Loucy (cell line): ENCODE measurements at regions not wholly inside any gene's neighbourhood (a gene's known extent, or its start where the extent isn't known, plus 50 kb on each side); places are given as distances from the start of the nearest gene placed in this dataset.

Source experiments
- H2AFZ ChIP-seq: fragments of 200-600 bp; sonication (generic); 2 replicates; pipeline ENCODE4 v1.6.0; 2016; ENCODE audit warnings: antibody characterized with exemption, mild to moderate bottlenecking, low read length, moderate library complexity
- H3F3A ChIP-seq: fragments of 200-600 bp; 2 replicates; pipeline ENCODE4 v1.6.0; 2016; ENCODE audit warnings: antibody characterized with exemption, low read depth, mild to moderate bottlenecking
- H3K27me3 ChIP-seq: fragments of 200-600 bp; sonication (generic); 2 replicates; pipeline ENCODE4 v1.6.1; 2014; ENCODE audit warnings: low read length, mild to moderate bottlenecking; ENCODE audit not compliant: insufficient read depth, poor library complexity, severe bottlenecking
- H3K36me3 ChIP-seq: fragments of 200-600 bp; sonication (generic); 2 replicates; pipeline ENCODE4 v1.6.1; 2016; ENCODE audit warnings: low read length; ENCODE audit not compliant: insufficient read depth
- H3K4me1 ChIP-seq: fragments of 200-600 bp; sonication (generic); 2 replicates; pipeline ENCODE4 v1.5.1; 2014; ENCODE audit warnings: low read length, mild to moderate bottlenecking; ENCODE audit not compliant: insufficient read depth, poor library complexity, severe bottlenecking
- H3K4me2 ChIP-seq: fragments of 200-600 bp; sonication (generic); 2 replicates; pipeline ENCODE4 v1.6.0; 2014; ENCODE audit warnings: antibody characterized with exemption, low read length, low read depth, mild to moderate bottlenecking; ENCODE audit not compliant: poor library complexity, severe bottlenecking
- H3K4me3 ChIP-seq: fragments of 200-600 bp; sonication (generic); 2 replicates; pipeline ENCODE4 v1.5.1; 2014; ENCODE audit warnings: low read length, mild to moderate bottlenecking, mixed read lengths; ENCODE audit not compliant: poor library complexity, severe bottlenecking
- H3K79me2 ChIP-seq: fragments of 200-600 bp; sonication (generic); 2 replicates; pipeline ENCODE4 v1.6.1; 2014; ENCODE audit warnings: low read length; ENCODE audit not compliant: insufficient read depth
- H3K9ac ChIP-seq: fragments of 200-600 bp; sonication (generic); 2 replicates; pipeline ENCODE4 v1.6.0; 2014; ENCODE audit warnings: mild to moderate bottlenecking, low read depth, low read length, moderate library complexity; ENCODE audit not compliant: poor library complexity, severe bottlenecking
- H3K9me2 ChIP-seq: fragments of 200-600 bp; sonication (generic); replicated peaks from 2 replicates; pipeline ENCODE4 v1.6.1; 2016; ENCODE audit warnings: low read depth, low read length, mixed read lengths
- H3K9me3 ChIP-seq: fragments of 200-600 bp; sonication (generic); 2 replicates; pipeline ENCODE4 v1.6.1; 2014; ENCODE audit warnings: mild to moderate bottlenecking, antibody characterized with exemption, low read length, low read depth; ENCODE audit not compliant: insufficient read depth
- H4K20me1 ChIP-seq: fragments of 200-600 bp; sonication (generic); 2 replicates; pipeline ENCODE4 v1.6.0; 2014; ENCODE audit warnings: antibody characterized with exemption, low read length, mild to moderate bottlenecking; ENCODE audit not compliant: insufficient read depth, poor library complexity, severe bottlenecking
- EZH2phosphoT487 ChIP-seq: fragments of 200-600 bp; IDR thresholded peaks from 2 replicates; pipeline ENCODE4 v1.6.1; 2018; ENCODE audit warnings: antibody characterized with exemption, mild to moderate bottlenecking, moderate library complexity, borderline replicate concordance
- TF ChIP-seq, protein P1 (sequence below): fragments of 200-600 bp; sonication (generic); conservative IDR thresholded peaks from 2 replicates; pipeline ENCODE4 v1.5.1; 2014; ENCODE audit warnings: mild to moderate bottlenecking, antibody characterized with exemption, low read length

DNA sequence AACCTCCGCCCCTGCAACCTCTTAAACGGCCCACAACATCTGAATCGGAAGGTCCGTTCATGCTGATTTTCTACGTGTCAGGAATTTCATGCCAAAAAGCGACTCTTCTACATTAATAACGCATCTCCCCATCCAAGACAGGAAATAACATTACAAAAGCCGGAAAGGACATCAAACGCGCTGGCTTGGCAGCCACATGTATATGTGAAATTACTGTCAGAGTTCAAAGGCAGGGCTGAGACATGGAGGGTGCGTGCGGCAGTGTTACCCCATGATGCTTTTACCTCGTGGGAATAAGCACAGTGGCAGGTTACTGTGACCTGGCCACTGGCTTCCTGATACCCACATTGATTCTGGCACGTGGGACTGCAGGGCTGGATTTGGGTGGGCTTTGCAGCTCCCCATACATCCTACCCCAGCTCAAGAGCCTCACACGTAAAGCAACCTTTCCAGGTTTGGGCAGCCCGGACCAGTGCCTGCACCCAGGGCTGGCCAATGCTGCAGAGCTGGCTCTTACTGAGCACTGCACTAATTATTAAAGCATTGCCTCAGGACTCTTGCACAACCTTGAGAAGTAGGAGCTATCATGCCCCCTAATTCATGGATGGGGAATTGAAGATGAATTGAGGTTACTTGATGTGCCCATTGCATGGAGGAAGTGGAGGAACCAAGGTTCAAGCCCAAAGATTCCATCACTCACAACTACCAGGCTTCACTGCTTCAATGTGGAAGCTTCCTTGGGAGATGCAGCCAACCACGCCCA, 120.6 kb upstream of the FOXF1 start:
- Histone ChIP-seq H4K20me1 (no peaks in the 10 kb centered on the region), H3K4me1 (no peaks in the 10 kb centered on the region), H3K9ac (no peak overlapping the region), H3K27me3 (no peaks in the 10 kb centered on the region), H3K36me3 (no peaks in the 10 kb centered on the region), H3F3A (no peaks in the 10 kb centered on the region), H3K9me2 (no peaks in the 10 kb centered on the region), H3K9me3 (no peaks in the 10 kb centered on the region), H2AFZ (no peak overlapping the region), H3K4me3 (no peak overlapping the region), H3K79me2 (no peaks in the 10 kb centered on the region), H3K4me2 (no peak overlapping the region)
- no peak for TF ChIP-seq EZH2phosphoT487
- TF ChIP-seq, protein P1, sequence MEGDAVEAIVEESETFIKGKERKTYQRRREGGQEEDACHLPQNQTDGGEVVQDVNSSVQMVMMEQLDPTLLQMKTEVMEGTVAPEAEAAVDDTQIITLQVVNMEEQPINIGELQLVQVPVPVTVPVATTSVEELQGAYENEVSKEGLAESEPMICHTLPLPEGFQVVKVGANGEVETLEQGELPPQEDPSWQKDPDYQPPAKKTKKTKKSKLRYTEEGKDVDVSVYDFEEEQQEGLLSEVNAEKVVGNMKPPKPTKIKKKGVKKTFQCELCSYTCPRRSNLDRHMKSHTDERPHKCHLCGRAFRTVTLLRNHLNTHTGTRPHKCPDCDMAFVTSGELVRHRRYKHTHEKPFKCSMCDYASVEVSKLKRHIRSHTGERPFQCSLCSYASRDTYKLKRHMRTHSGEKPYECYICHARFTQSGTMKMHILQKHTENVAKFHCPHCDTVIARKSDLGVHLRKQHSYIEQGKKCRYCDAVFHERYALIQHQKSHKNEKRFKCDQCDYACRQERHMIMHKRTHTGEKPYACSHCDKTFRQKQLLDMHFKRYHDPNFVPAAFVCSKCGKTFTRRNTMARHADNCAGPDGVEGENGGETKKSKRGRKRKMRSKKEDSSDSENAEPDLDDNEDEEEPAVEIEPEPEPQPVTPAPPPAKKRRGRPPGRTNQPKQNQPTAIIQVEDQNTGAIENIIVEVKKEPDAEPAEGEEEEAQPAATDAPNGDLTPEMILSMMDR, result no peak

DNA sequence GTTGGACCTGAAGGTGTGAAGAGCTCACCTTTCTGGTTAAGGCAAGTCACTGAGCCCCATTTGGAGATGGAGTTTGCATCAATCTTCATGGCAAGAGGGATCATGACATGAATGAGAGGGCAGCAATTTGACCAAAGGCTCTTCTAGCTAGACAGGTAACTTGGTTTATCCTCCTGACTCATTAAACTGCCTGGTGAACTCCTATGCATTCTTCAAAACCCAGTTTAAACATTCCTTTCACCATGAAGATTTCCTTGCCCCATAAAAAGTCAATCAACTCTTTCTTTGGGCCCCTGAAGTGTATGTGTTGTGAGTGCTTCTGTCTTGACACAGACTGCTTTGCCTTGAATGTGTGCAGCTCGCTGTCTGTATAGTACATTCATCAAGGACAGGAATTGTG, 120.0 kb upstream of the FOXF1 start:
- Histone ChIP-seq H3K4me1 (no peaks in the 10 kb centered on the region), H3K36me3 (no peaks in the 10 kb centered on the region), H3K9me2 (no peaks in the 10 kb centered on the region), H3K4me2 (no peak overlapping the region), H3K79me2 (no peaks in the 10 kb centered on the region), H4K20me1 (no peaks in the 10 kb centered on the region), H3K9ac (no peak overlapping the region), H3K4me3 (no peak overlapping the region), H3F3A (no peaks in the 10 kb centered on the region), H2AFZ (no peak overlapping the region), H3K27me3 (no peaks in the 10 kb centered on the region), H3K9me3 (no peaks in the 10 kb centered on the region)
- TF ChIP-seq, protein P1, result no peak
- no peak for TF ChIP-seq EZH2phosphoT487

DNA sequence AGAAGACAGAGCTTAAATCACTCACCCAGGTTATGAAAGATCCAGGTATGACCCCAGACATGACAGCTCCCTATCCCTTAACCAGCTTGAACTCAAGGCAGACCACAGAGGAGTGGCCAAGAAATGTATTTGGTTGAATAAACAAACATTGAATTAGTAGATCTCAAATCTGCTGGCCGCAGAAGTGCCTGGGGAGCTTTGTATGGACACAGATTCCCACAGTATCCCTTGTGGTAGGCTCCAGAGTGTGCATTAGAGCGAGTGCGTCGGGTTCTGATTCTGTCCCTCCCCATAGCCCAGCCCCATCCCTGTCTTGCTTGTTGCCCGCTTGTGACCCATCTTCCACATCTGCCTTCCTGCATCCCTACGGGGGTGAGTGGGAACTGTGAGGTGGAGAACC, 118.8 kb upstream of the FOXF1 start:
- no peaks in the 10 kb centered on the region for H3F3A ChIP-seq
- no peak overlapping the region for H3K4me3 ChIP-seq
- H3K27me3 ChIP-seq, result no peaks in the 10 kb centered on the region
- no peaks in the 10 kb centered on the region for H4K20me1 ChIP-seq
- H3K79me2 ChIP-seq, result no peaks in the 10 kb centered on the region
- H3K9ac ChIP-seq, result no peak overlapping the region
- no peak overlapping the region for H2AFZ ChIP-seq
- no peak overlapping the region for H3K4me2 ChIP-seq
- H3K36me3 ChIP-seq, result no peaks in the 10 kb centered on the region
- no peak for TF ChIP-seq EZH2phosphoT487
- TF ChIP-seq, protein P1, result no peak
- H3K9me3 ChIP-seq, result no peaks in the 10 kb centered on the region
- H3K9me2 ChIP-seq, result no peaks in the 10 kb centered on the region
- no peaks in the 10 kb centered on the region for H3K4me1 ChIP-seq
